HG03175 (cell line): ENCODE measurements at regions not wholly inside any gene's neighbourhood (a gene's known extent, or its start where the extent isn't known, plus 50 kb on each side); places are given as distances from the start of the nearest gene placed in this dataset.
"Not testable (repeated sequence)": the region's sequence is repeated elsewhere in the genome, so short reads cannot be mapped to it uniquely, and the experiment has no call there.

Experiments used
- ATAC-seq: cut with Tn5 transposase; IDR thresholded peaks from one replicate; pipeline ENCODE4 v1.9.1; 2021; ENCODE audit warnings: mild to moderate bottlenecking, moderate library complexity; ENCODE audit not compliant: unreplicated experiment

DNA sequence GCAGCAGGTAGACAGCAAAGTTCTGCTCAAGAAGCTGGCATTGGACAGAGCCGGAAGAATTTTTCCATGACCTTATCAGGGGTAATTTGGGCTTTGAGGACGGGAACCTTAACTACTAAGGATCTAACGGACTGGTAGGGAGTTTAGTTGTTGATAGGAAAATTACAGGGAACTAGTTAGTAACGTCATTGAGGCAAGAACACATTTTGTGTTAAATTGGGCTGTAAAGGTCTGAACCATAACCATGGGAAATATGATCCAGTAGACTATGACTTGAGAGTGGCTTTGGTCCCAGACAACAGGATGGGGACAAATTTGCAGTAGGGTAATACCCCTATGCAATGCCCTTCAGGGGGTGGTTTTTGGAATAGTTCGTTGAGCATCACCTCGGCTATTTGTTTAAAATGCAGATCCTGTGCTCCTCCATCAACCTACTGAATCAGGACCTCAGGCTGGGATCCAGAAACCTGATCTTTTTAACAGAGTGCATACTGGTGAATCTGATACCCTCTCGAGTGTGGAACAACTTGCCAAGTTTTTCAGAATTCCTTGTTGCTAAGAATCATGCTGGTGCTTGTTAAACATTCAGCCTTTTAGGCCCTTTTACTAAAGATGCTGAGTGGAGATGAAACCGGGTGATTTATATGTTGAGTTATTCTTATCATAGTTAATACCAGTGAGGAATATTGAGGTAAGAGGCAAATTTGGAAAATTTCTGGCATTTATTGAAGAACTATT lies 255.1 kb downstream of the MAP2K6 start:
- ATAC-seq, result no peak

DNA sequence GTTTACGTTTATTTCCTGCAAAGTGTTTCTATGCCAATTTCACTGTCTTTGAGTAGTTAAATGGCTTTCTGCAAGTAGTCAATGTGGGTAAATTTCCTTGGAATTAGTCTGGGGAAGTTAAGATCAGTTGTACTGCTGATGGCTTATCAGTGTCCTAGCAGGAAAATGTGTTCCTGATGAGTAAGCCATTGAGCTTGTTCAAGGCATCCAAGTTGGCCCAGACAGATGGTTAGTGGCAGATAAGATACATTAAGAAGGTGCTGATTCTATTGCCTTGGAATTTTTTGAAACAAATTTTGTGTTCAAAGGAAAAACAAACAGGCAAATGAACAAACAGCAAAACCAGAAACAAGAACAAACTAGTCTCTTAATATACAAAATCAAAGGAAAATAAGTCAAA lies 258.4 kb downstream of the MAP2K6 start:
- ATAC-seq, result no peak

DNA sequence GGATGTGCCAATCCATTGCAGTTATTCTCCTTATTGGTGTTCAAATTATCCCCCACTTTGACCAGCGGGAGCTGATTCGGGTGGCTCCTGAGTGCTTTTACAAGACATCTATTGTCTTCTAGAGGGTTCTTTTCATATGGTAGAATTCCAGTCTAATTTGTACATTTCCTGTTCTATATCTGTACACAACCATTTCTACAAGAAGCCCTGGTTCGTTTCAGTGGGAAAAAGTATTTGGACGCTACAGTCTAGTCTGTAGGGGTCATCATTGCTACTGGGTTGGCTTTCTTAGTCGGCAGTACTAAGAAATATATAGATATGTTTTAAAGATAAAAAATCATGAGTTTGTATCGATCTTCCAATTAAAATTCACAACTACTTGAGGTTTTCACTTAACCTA lies 262.6 kb downstream of the MAP2K6 start:
- ATAC-seq, result no peak

DNA sequence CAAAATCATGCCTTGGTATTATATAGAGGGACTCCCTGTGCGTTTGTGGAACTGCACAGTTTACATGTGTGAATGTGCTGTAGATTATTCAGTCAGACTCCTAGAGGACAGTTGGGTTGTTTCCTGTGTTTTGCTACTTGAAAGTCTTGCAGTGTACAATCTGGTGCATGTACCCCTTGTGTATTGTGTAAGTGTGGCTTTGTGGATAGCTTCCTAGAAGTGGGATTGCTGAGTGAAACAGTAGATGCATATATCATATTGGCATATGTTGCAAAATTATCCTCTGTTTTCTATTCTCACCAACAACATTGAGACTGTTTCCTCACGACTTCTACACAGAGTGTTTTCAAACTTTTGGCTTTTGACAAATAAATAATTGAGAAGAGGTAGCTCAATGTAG lies 263.7 kb downstream of the MAP2K6 start:
- no peak for ATAC-seq

DNA sequence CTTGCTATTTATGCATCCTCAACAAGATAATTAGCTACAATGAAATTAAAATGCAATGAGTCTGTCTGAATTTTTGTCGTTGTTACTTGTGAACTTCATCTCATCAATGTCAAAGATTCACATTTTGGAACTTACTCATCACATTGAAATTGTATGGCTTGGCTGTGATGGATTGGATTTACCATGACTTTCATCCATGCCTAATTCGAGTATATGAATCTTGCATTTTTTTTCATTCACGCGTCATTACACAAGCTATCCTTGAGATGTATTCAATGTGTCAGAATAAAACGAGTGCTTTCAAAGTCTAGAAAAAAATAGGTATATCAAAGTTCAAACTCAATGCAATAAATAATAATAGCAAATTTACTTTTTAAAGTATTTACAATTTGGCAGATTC lies 265.3 kb downstream of the MAP2K6 start:
- no peak for ATAC-seq

DNA sequence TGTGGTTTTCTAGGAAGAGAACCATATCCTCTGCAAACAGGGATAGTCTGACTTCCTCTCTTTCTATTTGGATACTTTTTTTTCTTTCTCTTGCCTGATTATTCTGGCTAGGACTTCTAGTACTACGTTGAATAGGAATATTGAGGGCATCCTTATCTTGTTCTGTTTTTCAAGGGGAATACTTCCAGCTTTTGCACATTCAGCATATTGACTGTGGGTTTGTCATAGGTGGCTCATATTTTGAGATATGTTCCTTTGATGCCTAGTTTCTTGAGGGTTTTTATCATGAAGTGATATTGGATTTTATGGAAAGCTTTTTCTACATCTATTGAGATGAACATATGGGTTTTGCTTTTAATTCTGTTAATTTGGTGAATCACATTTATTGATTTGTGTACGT lies 269.8 kb downstream of the MAP2K6 start:
- no peak for ATAC-seq

DNA sequence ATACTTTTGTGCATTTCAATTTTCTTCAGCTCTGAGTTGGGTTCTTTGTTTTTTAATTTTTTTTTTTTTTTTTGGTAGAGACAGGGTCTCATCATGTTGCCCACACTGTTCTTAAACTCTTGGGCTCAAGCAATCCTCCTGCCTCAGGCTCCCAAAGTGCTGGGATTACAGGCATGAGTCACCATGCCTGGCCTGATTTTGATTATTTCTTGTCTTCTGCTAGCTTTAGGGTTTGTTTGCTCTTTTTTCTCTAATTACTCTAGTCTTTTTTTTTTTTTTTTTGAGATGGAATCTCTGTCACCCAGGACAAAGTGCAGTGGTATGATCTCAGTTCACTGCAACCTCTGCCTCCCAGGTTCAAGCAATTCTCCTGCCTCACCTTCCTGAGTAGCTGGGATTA lies 270.7 kb downstream of the MAP2K6 start:
- not testable (repeated sequence) for ATAC-seq

DNA sequence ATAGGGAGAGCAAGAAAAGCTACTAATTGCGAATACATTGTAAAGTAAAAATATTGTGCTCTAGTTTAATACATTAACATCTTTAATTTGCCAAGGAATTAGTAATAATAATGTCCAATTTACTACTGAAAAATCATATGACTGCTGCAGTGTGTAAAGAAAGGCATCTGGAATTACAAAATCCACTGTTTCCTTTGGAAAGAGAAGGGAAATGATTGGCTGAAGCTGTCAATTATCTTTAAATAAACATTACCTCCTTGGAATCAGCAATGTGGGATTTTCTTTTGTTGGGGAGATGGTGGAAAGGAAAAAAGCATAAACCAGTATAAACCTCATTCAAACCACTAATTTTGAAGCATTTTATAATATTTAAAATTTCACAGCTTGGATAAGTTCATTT lies 276.0 kb downstream of the MAP2K6 start:
- no peak for ATAC-seq

DNA sequence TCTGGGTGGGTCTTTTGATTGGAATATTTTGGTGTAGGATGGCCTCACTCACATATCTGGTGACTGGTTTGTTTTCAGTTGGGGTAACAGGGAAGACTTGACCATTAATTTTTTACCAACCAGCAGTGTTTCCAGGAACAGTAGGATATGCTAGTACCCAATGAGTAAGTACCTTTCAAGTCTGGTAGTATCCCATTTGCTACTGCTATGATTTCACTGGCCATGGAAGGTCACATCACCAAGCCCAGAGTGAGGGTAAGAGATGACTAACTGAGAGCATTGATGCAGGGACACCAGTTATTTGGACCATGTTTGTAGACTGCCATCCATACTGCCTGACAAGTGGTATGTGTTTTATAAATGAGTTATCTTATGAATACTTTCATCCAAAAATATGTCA lies 277.7 kb downstream of the MAP2K6 start:
- ATAC-seq, result no peak

DNA sequence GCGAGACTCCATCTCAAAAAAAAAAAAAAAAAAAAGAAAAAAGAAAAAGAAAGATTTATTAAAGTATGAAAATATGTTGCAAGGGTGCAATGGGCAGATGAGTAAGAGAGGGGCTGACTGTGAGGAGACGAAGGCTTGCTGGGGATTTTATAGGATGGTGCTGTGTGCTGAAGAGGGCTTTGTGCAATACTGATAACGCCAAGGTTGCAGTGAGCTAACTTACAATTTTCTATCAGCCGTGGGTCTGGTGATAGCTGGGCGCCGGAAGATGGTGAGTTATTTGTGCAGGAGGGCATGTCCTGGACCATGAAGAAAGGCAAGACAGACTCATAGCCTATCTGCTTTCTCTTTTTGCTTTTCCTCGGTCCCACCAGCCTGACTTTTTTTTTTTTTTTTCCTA lies 281.1 kb downstream of the MAP2K6 start:
- ATAC-seq, result no peak

DNA sequence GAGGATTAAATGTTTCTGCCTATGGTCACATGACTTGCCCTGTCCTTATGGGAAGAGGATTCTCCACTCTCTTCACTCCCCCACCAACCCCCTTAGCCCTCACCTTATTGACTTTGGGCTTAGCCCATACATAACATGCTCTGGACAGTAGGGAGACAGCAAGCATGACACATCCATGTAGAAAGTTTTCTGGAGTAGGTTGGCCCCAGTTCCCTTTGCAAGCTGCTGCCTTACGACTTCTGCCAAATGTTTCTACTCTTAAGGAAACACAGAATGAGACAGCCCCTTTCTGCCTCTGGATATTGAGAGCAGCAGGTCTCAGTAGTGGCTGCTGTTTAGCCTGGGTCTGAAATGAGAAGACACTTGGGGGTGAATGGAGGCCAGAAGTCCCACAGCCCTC lies 282.2 kb downstream of the MAP2K6 start:
- no peak for ATAC-seq

DNA sequence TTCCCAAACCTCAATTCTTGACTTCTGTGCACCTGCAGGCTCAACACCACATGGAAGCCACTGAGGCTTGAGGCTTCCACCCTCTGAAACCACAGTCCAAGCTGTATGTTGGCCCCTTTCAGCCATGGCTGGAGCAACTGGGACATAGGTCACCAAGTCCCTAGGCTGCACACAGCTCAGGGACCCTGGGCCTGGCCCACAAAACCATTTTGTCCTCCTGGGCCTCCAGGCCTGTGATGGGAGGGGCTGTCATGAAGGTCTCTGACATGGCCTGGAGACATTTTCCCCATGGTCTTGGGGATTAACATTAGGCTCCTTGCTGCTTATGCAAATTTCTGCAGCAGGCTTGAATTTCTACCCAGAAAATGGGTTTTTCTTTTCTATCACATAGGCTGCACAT lies 283.9 kb downstream of the MAP2K6 start:
- not testable (repeated sequence) for ATAC-seq

DNA sequence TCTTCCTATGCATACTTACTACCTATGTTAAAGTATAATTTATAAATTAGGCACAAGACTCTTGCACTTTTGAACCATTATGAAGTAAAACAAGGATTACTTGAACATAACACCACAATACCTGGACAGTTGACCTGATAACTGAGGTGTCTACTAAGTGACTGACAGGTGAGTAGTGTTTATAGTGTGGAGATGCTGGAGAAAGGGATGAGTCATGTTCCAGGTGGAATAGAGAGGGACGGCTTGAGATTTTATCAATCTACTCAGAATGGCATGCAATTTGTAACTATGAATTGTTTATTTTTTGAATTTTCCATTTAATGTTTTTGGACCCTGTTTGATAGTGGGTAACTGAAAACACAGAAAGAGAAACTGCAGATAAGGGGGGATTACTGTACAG lies 287.6 kb downstream of the MAP2K6 start:
- ATAC-seq, result no peak

DNA sequence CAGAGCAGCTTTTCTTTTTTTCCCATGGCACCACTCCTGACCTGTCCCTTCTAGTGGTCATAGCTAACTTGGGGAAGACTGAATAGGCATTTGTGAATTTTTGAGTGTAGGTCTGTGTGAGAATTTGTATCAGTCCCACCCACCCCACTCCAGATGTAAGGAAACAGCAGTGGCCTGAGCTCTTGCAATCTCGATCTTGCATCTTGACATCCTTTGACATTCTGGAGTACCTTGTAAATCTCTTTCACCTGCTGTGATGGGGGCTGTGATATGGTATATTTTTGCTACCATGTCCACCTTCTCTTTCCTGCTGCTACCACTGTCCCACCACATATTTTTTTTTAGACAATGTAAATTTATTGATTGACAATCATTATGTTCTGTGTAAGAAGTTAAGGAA lies 289.3 kb downstream of the MAP2K6 start:
- ATAC-seq, result no peak

DNA sequence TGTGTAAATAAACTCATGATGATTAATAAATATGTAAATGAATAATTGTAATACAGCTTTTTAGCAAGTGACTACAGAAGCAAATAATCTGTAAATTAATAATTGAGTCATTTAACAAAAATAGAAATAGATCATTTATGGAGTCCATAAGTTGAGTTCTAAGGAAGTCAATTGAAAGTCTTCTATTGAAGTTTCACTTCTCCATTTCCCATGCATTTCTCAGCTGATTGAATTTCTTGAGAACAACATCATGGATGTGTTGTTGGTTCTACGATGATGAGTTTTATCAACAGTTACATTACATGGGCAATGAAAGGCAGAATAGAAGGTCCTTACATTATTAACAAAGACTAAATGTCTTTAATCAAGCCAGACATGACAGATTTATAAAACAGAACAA lies 290.4 kb downstream of the MAP2K6 start:
- ATAC-seq, result no peak

DNA sequence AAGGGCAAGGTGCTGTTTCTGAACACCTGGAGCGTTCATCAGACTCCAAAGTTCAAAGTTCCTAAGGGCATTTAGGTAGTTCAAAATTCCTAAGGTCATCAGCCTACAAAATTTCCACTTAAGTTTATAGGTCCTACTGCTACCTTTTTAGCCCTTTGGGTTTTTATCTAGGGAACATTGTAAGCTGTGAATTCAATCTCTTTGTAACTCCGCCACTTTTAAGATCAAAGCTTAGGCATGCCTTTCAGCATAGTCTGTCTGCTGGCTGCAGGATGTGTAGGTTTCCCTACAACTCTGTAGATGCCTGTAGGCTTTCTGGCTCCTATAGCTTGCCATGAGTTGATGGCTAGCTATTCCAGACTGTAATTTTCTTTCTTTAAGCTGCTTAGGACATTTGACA lies 291.6 kb downstream of the MAP2K6 start:
- no peak for ATAC-seq

DNA sequence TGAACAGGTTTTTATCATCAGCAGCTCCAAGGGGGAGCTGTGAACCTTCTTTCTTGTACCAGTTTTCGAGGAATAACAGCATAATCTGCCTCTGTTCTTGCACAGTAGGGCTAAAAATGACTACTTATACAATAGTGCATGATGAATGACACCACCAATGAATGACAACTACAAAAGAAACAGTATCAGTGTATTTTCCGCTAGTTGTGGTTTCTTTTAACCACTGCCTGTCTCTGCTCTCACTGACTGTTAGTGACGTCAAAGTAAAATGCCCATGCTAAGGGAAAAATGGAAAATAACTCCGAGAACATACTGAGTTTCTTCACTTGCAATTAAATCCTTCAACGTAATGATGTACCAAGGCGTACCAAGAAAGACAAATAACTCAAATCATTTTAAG lies 294.9 kb downstream of the MAP2K6 start:
- ATAC-seq, result no peak

DNA sequence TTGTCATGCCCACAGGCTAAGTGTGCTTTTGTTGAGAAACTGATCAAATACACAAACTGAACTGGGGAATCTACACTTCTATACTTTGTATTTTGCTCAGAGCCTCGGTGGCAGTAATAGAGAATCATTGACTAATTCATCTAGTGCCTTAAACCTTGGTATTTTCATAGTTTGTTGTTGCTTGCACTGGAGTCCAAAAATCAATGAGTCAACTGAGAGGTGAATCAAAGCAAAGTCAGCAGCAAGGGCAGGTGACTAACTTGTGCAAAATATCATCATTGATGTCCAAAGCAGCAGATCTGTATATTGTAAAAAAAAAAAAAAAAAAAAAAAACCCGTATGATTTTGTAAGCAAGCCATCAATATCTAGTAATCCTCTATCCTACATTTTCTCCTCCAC lies 296.4 kb downstream of the MAP2K6 start:
- ATAC-seq, result no peak

DNA sequence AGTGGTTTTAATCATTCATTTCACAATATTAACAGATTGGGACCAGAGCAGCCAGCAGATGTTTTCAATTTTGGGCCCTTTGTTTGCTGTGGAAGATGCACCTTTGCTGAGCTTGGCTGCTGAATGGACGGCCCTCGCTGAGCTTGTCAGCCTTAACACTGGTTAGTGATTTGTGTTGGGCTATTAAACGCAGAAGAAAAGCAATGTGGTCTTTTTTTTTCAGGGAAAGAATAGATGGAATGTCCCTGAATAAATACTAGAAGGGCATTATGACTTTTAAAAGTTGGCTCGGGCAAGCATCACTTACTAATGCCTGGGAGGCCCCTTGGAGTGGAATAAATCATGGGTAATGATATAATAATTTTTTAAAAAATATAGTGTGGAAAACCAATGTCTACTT lies 297.0 kb downstream of the MAP2K6 start:
- ATAC-seq, result no peak

DNA sequence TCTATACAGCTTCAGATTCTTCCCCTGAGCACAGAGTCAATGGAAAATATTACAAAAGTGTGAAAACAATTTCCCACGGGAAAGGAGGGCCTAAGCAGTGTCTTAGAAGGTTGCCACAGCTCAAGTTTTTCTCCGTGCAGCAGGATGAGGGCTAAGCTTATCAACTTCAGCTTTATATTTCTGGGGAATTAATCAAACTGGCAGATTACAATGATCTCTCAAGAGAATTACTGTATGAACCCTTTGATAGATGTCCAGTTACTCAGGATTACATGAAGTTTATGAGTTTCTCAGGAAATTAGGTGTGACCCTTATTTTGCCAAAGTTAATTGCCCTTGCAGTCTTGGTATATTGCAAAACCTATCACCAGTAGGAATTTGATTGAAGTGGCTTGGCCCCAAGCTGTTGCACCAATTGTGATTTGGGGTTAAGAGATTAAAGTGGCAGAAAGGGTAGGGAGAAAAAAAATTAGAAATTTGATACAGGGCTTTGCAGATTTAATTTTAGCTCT lies 298.4 kb downstream of the MAP2K6 start:
- no peak for ATAC-seq

DNA sequence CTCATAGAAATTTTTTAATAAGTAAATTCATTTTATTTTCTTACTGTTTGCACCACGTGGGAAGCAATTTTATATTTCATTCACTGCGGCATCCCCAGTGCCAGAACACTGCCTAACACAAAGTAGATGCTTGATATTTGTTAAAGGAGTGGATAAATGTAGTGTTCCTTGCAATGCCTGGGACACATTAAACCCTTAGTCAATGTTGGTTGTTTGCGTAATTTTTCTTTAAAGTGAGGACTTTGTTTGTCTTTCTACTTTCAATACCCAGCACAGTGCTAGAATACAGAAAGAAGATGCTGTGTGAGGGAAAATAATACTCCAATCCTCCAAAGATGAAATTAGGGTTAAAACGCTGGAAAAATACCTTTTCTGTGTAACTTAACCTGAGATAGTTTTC lies 299.3 kb downstream of the MAP2K6 start:
- no peak for ATAC-seq

DNA sequence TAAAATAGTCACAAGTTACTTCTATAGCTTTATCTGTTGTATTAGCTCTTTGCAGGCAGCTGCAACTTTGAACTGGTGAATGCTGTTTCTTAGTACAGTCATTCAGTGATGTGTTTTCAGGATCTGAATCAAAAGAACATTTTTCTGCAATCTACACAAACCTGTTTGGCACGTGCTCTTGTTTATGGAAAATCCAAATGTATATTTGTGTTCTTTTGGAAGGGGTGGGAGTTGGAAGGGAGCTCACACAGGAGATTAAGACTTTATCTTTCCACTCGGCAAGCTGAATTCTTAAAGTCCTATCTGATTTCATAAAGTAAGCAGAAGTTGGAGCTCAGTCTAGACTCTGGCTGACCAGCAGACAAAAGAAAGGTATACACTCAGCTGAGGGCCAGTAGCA lies 300.2 kb downstream of the MAP2K6 start:
- ATAC-seq, result no peak

DNA sequence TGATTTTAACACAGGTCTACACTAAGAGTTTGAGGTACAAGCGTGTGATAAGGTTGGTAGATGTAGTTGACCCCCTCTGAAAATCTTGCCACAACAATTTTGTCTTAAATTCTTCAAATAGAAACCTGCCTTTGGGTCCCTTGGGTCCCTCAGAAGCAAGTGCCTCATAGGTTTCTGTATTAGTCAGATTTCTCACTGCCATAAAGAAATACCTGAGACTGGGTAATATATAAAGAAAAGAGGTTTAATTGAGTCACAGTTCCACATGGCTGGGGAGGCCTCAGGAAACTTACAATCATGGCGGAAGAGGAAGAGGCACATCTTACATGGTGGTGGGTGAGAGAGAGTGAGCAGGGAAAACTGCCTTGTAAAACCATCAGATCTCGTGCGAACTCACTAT lies 301.2 kb downstream of the MAP2K6 start:
- no peak for ATAC-seq
